GM21381 (cell line): ENCODE measurements at regions not wholly inside any gene's neighbourhood (a gene's known extent, or its start where the extent isn't known, plus 50 kb on each side); places are given as distances from the start of the nearest gene placed in this dataset.
"Not testable (repeated sequence)": the region's sequence is repeated elsewhere in the genome, so short reads cannot be mapped to it uniquely, and the experiment has no call there.

Source experiments
- ATAC-seq: cut with Tn5 transposase; IDR thresholded peaks from one replicate; pipeline ENCODE4 v1.9.1; 2021; ENCODE audit warnings: mild to moderate bottlenecking, moderate library complexity; ENCODE audit not compliant: unreplicated experiment

DNA sequence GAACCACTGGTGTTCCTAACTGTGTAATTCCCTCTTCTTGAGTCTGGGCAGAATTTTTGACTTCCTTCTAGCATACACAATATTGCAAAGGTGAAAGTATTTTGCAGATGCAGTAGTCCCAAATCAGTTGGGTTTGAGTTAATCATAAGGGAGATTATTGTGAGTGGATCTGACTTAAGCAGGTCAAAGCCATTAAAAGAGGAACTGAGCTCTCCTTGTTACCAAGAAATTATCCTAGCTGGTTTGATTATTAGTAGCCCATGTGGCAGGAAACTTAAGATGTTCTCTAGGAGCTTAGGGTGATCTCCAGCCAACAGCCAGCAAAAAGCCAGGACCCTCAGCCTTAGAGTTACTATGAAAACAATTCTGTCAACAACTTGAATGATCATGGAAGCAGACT lies 221.8 kb downstream of the RPIA start:
- ATAC-seq = no peak

DNA sequence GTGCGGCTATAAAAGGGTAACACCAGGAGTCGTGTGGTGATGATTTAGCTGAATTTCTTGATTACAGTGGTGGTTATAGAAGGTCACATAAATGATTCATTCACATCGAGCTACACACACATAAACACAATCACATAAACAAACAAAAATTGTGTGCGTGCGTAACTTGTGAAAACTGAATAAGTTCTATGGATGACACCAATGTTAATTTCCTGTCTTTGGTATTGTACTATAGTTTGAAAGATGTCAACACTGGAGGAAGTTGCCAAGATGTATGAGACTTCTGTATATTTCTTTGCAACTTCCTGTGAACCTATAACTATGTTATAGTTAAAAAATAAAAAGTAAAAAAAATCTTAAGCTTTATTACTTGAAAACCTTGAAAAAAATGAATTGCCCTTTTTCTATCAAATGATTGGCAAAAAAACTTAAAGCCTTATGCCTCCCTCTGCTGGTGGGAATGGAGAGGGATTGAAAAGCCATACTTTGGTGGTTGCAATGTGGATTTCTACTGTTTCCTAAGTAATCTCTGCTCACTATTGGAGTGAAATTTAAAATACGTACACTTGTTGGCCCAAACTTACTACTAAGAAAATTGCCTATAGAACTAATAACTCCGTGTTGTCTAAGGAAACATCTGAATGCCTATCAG lies 227.7 kb downstream of the RPIA start:
- ATAC-seq = no peak

DNA sequence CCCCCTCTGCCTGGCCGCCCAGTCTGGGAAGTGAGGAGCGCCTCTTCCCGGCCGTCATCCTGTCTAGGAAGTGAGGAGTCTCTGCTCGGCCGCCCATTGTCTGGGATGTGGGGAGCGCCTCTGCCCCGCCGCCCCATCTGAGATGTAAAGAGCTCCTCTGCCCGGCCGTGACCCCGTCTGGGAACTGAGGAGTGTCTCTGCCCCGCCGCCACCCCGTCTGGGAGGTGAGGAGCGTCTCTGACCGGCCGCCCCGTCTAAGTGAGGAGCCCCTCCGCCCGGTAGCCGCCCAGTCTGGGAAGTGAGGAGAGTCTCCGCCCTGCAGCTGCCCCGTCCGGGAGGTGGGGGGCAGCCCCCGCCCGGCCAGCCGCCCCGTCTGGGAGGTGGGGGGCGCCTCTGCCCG lies 228.9 kb downstream of the RPIA start:
- not testable (repeated sequence) for ATAC-seq

- ATAC-seq = no peak
These were observed 233.1 kb downstream of the RPIA start for GRCh38 chr2:88924533-88924932.

GRCh38 chr2:88925770-88926462 lies 234.4 kb downstream of the RPIA start:
- ATAC-seq = no peak

GRCh38 chr2:88927128-88927527 lies 235.7 kb downstream of the RPIA start:
- ATAC-seq = no peak

DNA sequence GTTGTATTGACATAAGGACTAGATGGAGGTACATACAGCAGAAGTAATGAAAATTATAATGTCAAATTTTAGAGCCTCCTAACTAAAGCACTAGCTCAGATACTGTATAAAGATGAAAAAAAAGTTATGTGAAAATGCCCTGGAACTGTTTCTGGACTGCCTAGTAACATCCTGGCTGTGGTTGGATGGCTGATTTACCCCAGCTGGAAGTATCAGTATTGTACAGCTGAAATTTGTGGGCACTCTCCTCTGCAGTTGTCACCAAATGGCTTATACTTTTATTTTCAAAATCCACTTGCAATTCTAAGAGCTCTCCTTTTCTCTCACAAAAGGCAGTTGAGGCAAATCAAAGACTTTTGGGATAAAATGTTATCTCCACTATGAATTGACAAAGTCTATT lies 239.2 kb downstream of the RPIA start:
- no peak for ATAC-seq

GRCh38 chr2:88932686-88933085 lies 241.2 kb downstream of the RPIA start:
- no peak for ATAC-seq

- no peak for ATAC-seq
These were observed 241.6 kb downstream of the RPIA start for GRCh38 chr2:88933091-88933490.

GRCh38 chr2:88933980-88934379 lies 242.5 kb downstream of the RPIA start:
- ATAC-seq = no peak

- not testable (repeated sequence) for ATAC-seq
These were observed 249.7 kb downstream of the RPIA start for GRCh38 chr2:88941178-88941577.

DNA sequence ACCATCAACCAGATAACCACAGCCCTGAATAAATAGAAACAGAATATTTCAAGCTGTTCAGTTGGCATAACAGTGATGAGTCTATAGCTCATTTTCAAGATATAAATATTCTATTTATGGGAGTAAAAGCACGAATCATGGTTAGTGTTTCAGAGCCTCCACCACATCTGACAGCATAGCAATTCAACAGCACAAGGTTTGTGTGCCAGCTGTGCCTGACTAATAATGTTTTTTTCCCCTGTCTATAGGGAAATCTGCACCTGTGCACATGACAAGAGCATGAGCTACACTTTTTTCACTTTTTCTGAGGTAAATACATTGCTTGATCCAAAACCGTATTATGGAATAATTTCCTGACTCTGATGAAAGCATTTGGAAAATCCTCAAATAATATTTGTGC lies 251.3 kb downstream of the RPIA start:
- ATAC-seq = no peak

DNA sequence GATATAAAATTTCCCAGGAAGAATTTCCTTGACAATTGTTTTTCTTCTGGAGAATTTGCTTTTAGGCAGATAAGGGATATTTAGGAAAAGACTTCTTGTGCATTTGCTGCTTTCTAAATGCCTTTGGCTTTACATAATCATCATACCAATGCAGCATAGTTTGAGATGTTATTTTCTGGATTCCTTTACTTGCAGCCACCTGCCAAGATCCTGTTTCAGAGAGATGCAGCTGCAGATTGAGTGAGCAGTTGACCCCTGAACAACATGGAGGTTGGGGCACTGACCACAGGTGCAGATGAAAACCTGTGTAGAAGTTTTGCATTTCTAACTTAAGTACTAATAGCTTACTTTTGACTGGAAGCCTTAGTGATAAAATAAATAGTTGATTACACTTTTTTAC lies 257.9 kb downstream of the RPIA start:
- ATAC-seq = no peak

DNA sequence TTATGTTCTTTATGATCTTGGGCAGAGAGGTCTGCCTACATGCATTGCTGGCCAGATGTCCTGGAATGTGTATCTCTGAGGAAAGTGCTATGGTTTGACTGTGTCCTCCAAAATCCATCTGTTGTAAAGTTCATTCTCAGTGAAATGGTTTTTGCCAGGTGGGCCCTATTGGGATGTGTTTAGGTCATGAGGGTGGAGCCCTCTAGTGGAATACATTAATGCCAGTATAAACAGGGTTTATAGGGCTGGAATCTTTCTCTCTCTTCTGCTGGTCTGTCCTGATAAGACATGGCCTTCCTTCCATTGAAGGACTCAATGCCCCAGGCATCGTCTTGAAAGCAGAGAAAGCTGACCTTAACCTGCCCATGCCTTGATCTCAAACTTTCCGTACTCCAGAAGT lies 258.5 kb downstream of the RPIA start:
- ATAC-seq = no peak

- ATAC-seq = no peak
These were observed 264.1 kb downstream of the RPIA start for GRCh38 chr2:88955607-88956006.

DNA sequence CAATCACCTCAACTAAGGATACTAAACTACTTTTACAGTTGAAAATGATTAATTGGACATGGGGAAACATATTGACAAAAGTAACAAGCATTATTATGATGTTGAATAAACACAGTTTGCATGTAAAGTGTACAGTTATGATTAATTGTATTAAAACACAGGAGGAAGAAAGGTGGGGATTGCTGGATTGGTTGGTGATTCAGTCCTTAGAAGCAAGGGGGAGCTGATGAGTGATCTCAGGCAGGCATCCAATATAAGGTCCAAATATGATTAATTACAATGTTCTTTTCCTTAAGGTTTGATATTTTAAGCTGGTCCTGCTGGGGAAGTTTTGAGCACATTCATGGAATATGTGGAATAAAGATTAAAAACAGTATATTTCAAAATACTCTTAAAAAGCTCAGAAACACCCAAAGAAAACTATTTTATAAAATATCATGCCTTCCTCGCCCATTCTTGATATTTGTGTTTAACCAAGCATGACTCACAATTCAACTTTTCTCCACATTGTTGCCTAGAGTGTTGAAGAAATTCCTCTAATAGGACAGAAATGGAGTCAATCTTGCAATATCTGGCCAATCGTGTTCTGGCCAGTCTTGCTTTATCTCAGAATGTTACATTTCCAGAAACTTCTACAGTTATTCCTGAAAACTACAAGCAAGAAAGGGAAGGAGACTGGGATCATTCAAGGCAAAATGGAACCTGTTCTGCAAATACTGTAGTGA lies 268.2 kb downstream of the RPIA start:
- ATAC-seq = no peak

GRCh38 chr2:88961323-88961722 lies 269.9 kb downstream of the RPIA start:
- ATAC-seq = not testable (repeated sequence)

GRCh38 chr2:88967844-88968243 lies 276.4 kb downstream of the RPIA start:
- ATAC-seq = no peak

- not testable (repeated sequence) for ATAC-seq
These were observed 286.5 kb downstream of the RPIA start for GRCh38 chr2:88978011-88978410.

DNA sequence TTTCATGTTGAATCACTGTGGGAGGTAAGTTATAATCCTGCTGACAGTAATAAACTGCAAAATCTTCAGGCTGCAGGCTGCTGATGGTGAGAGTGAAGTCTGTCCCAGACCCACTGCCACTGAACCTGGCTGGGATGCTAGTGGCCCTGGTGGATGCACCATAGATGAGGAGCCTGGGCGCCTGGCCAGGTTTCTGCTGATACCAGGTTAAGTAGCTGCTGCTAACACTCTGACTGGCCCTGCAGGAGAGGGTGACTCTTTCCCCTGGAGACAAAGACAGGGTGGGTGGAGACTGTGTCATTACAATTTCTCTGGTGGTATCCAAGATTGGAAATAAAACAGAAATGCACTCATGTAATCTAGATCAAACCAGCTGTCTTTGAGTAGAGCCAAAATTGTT lies 287.0 kb downstream of the RPIA start:
- not testable (repeated sequence) for ATAC-seq

DNA sequence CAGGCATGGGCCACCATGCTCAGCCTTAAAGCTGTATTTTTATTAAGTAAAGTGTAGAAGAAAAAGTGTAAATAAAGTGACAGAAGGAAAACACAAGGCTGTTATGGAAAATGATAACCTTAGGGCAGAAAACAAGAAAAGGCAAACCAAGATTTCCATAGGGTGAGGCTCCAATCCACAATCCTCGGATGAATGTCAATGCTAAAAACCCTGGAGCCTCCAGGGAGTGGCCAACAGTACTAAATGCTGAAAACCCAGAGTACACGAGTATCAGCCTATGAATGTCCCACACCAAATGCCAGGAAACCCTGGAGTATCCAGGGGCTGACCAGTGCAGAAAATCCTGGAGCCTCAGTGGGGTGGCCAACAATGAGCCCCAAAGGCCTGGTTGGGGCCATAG lies 292.6 kb downstream of the RPIA start:
- not testable (repeated sequence) for ATAC-seq

- ATAC-seq = not testable (repeated sequence)
These were observed 295.4 kb downstream of the RPIA start for GRCh38 chr2:88986721-88987330.
